Suppressor macrophage (primary cell): ENCODE measurements at regions not wholly inside any gene's neighbourhood (a gene's known extent, or its start where the extent isn't known, plus 50 kb on each side); places are given as distances from the start of the nearest gene placed in this dataset.
A peak's percentile ranks its signal among the peaks of the same experiment; 100 is the strongest.

ENCODE experiments used
- DNase-seq, 4 experiments: peaks; one replicate each; pipeline ENCODE4 v3.0.0-alpha.2; 2020 to 2022

DNA sequence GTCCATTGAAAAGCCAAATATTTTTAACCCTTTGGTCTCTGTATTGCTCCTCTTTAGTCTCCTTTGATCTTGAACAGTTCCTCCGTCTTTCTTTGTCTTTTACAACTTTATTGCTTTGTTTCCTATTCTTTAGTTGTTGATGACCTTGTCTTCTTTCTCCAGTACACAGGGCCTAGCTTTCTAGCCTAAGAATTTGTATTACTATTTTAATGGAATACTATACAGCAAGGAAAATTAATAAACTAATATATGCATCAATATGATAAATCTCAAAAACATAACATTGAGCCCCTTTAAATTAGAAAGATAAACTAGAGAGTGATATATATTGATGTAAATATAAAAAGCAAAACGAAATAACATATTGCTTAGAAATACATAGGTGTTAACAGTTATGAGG, 88.7 kb downstream of the NR1D2 start:
- no peak for DNase-seq

DNA sequence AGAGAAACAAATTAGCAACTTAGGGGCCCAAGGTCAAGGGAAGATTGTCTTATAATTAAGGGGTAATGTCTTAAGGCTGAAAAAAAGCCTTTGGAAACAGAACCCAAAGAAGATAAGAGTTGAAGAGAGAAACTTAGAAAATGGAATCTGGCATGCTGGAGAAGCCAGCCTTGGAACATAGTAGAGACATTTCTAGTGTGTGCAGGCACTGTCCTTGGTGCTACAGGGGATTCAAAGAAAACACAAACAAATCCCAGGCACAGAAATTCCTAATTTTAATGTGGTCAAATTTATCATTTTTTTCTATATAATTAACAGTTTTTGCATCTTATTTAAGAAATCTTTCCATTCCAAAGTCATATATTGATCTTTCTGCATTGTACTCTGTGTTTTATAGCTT, 89.4 kb downstream of the NR1D2 start:
- DNase-seq: no peak

DNA sequence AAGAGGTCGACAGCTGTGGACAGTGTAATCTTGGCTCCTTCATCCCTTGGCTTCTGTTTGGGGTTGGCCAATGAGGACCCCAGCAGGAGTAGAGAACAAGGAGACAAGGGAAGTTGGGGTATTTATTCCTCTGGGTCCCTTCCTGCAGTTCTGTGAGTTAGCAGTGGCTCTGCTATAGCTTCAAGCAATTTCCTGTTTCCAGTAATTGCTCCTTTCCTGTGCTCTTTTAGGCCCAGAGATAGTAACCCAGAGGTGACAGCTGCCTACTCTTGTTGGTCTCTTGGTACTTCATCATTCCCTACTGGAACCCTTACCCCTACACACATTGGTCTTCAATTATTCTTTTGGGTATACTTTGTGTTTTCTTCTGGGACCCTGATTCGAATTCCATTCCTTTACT, 92.9 kb downstream of the NR1D2 start:
- no peak for DNase-seq

DNA sequence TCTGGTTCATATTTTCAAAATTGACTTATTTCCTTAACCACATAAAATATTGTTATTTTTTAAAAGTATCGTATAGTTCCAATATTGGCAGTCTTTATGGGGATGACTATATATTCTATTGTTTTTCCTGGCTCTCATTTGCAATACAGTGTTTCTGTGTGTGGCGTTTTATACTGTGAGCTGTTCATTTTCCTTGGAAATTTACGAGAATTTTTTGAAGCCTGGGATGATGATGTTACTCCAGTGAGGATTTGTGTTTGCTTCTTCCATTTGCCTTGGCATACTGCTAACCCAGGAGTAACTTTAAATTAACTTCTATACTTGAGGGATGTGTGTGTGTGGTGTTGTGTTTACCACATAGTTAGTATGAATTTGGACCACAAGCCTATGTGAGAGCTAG, 95.2 kb downstream of the NR1D2 start:
- no peak for DNase-seq

DNA sequence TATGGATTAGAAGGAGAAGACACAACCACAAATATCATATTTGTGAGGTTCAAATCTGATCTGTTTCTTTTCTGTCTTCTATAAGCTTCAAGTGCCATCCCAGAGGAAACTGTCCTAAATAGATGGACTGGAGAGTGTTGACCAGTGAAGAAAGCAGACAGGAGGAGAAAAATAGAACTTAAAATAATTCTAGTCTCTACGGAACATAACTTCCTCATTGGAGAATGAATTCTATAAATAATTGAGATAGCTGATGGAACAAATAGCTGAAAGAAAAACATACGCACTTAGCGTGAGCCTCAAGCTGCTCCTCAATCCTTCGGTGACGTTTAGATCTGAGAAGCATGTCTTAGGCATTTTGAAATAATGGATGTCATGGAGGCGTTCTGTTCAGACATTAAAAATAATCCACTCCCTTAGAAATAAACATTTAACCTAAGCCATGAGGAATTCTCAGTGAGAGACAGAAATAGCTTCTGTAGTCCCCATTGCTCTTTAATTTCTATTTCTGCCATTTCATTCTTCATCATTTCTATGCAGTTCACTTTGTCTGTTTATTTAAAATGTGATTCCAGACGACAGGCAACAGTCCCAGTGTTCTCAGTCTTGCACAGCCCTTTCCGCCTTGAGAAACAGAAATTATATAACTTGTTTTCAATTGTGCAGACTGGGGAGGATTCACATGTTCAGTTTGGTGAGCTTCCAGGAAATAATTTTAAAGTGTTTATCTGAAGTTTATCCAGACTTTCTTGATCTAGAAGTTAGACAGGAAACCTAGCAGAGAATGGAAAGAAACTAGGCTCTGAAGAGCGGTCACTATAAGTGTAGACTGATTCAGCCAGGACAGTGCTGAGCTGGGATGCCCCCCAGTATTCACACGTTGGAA, 97.3 kb downstream of the NR1D2 start:
- no peak for DNase-seq

DNA sequence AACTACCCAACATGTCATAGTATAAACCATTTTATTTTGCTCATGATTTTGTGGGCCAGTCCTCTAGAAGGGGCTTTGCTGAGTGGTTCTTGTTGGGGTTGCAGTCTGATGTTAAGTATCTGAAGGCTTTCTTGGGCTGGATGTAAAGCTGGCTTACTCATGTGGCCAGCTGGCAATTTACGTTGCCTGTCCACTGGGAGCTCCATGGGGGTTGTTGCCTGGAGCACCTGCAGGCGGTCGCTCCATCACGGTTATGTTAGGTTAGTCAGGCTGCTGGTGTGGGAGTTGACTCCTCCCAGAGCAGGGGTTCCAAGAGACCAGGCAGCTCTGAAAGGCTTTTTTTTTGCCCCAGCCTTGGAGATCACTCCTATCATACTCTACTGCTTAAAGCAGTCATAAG, 98.1 kb downstream of the NR1D2 start:
- DNase-seq: no peak

DNA sequence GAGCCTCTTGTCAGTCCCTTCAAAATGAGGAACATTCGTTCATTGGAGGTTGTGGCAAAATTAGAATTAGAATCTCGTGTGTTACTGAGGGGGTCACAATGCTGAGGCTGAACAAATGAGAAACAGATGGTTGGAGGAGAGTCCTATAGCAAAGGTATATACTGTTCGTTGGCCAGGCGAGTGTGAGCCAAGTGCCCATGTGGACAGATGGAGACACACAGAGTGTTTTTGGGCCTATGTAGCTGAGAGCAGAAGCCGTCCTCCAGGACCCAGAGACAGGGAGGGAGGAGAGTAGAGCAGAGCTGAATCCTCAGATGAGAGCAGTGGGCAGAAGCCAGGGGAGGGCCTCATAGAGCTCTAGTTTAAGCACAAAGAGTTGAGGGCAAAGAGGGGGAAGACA, 98.9 kb downstream of the NR1D2 start:
- no peak for DNase-seq

DNA sequence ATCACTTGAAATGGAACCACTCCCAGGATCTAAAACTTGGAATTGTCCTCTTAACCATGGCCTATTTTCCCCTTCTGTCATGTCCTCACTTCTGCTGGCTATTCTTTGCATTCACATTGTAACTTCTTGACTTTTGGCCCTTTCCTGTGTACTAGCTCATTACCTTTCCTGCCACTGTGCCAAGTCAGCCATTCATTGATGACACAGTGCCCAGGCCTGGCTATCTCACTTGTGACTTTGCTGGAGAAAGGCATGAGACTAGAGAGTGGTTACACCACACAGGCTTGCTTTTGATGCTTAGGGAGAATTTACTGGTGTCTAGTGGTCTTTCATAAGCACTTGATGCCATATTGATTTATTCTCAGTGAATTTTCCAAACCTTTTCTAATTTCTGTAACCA, 101.1 kb downstream of the NR1D2 start:
- no peak for DNase-seq

DNA sequence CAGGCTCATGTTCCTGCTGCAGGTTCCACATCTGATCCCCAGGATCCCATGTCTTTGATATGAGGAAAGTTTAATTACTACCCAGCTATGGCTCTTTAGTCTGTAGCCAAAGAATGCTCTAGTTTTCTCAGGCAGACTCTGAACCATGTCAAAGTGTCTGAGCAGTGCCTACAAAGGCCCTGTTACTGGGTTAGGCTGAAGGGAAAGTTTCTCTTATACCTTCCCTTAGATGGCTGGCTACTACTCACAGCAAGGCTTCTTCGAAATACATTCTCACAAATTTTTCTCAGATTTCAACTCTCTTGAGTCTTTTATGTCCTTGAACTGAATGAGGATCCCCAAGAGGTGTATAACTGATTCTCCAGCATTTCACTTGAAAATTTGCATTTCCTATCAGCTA, 102.4 kb downstream of the NR1D2 start:
- no peak for DNase-seq

DNA sequence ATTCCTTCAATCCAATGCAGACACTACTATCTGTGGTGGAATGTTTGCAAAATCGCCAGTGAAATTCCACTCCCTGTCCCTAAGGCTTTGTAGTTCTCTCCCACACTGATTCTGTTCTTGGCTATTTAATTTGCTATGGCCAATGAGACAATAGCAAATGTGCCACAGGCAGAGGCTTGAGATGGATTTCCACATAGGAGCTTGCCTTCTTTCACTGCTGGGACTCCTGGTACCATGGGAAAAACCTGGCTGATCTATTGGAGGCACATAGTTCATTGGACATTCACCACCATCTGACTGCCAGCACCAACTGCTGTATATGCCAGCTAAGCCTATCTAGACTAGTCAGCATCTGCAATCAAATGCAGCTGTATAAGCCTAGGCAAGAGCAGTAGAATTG, 103.8 kb downstream of the NR1D2 start:
- no peak for DNase-seq

DNA sequence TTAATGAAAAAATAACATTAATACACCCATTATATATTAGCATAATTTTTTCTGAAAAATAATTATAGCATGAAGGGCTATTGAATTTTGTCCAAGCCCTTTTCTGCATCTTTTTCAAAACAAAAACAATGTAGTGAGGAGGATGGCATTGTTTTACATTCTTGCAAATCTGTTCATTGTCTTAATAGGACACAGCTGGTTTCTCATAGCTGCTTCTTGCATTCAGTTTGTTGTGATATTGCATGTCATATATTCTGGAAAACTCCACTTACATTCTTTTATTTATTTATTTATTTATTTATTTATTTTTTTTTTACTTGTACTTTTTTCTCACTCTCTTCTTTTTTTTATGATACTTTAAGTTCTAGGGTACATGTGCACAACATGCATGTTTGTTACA, 107.4 kb downstream of the NR1D2 start:
- DNase-seq: no peak

DNA sequence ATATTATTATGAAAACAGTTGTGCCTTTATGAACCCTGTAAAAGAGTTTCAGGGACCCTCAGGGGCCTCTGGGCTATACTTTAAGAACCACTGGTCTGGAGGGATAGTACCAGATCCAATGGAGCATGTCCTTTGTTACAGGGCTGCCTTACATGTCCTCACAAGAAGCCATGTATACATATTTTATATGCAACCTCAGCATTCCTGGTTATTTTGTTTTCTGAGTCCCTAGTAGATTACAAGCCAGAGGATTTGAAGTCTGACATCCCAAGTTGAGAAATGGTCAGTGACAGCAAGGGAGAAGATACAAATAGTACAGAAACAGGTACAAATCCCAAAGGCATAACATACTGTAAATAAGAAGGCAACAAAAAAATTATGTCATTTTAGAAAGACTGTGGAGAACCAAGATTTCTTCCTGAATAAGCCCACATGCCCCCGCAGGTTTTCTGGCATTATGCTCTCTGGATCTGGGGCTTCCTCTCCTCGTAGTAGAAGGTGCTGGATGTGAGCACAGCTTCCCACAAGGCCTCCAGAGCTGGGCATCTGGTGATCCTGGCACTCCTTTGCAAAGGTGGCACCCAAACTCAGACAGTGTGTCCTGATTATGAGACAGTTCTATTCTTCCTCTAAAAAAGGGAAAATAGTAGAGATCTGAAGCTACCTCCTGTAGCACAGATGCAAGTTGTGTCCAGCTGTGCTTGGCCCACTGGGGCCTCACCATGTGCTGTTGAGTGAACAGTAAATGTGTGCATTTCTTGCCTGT, 114.0 kb downstream of the NR1D2 start:
- no peak for DNase-seq

DNA sequence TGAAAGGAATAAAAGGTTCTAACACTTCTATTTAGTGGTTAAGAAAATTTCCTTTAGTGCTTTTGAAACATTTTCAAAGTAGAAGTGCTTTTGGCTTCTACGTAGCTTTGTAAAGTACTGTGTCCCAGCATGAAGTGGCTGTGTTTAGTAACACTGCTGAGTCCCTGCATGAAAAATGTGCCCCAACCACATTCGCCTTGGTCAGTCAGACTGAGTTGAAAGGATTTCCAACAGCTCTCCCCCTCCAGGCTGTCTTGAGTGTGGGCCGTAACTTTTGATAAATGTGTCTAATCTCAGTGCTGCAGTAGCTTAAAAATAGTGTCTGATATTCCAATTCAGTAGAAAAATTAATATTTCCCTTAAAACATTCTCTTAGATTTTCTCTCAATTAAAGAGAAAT, 115.0 kb downstream of the NR1D2 start:
- no peak for DNase-seq

DNA sequence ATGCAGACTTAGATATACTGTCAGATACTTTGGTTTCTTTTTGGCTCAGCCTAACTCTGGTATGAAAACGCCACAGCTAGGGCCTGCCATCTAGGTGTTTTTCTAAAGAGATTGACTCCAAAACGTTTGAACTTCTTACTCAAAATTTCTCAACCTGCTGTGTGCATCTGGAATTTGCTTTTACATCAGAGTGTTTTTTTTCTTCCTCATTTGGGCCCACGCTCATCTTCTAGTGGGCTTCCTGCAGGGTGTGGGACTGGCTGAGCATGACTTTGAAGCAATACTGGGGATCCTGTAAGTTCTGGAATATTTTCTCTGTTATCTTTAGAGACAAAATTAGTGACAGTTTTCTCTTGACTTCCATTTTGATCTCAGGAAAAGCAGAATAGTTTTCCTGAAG, 117.8 kb downstream of the NR1D2 start:
- DNase-seq: peak; percentile 56 to 78 (median 74)
